ENCODE measurements at regions not wholly inside any gene's neighbourhood (a gene's known extent, or its start where the extent isn't known, plus 50 kb on each side); places are given as distances from the start of the nearest gene placed in this dataset.

DNA sequence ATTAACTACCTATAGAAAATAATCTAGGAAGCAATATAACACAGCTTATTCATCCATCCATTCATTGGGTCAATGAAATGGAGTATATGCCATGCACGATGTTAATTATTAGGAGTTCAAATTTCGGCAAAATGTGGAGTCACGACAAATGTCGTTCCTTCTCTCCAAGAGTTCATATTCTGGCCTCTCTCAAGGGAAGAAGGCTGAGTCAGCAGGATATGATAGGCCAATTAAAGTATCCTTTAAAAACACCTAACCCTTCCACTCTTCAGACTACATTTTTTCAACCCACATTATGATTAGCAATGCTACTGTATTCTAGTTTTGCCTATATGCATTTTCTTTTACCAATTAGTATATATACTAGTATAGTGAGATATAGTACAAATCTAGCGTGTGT is 163.1 kb downstream of the LARP7 start:
- Histone ChIP-seq H3K79me2 (ENCODE audit: control insufficient read depth, insufficient read depth, low read length) (no peaks in the 10 kb centered on the region), H3K36me3 (ENCODE audit: control insufficient read depth in 2 of 2, extremely low read depth in 1 of 2, insufficient read depth in 2 of 2, low read length in 2 of 2) (no peaks in the 10 kb centered on the region), H3K27ac (ENCODE audit: insufficient read depth, low read depth, low read length) (no peak overlapping the region), H3K4me2 (ENCODE audit: insufficient read depth, low read length) (no peak overlapping the region), H4K20me1 (replicated peaks; ENCODE audit: control insufficient read depth, extremely low read depth, insufficient read depth, low read length) (no peaks in the 10 kb centered on the region), H3K4me1 (ENCODE audit: control insufficient read depth, extremely low read depth, insufficient read depth, low read length) (no peaks in the 10 kb centered on the region), H3K9me1 (replicated peaks; ENCODE audit: control insufficient read depth, extremely low read depth, insufficient read depth, low read length) (no peaks in the 10 kb centered on the region), H3K4me3 (replicated peaks in 1 of 3; ENCODE audit: insufficient read depth in 1 of 3, low read depth in 1 of 3, low read length in 3 of 3) (no peak overlapping the region), H2AFZ (ENCODE audit: low read depth, low read length) (no peak overlapping the region), H3K9ac (replicated peaks; ENCODE audit: extremely low read depth, insufficient read depth, low read length) (no peak overlapping the region), H3K9me3 (replicated peaks; ENCODE audit: control insufficient read depth, insufficient read depth, low read length) (no peaks in the 10 kb centered on the region), H3K27me3 (ENCODE audit: control insufficient read depth in 2 of 2, insufficient read depth in 2 of 2, low read length in 2 of 2) (no peaks in the 10 kb centered on the region)
- no peak for TF ChIP-seq POLR2A (IDR thresholded peaks at IDR 0.05; ENCODE audit: low read depth, low read length)
- no peak for TF ChIP-seq JUN (IDR thresholded peaks at IDR 0.05; ENCODE audit: borderline replicate concordance, insufficient read depth, insufficient read length, low read depth)
- TF ChIP-seq MYC (IDR thresholded peaks at IDR 0.05; ENCODE audit: low read depth, low read length) = no peak
- no peak for TF ChIP-seq EZH2 (IDR thresholded peaks at IDR 0.05; ENCODE audit: borderline replicate concordance, low read depth, low read length, severe bottlenecking)
- TF ChIP-seq POLR2AphosphoS5 (IDR thresholded peaks at IDR 0.05; ENCODE audit: insufficient read depth, low read depth, low read length) = no peak
- TF ChIP-seq GATA2 (IDR thresholded peaks at IDR 0.05; ENCODE audit: insufficient read depth, insufficient read length, low read depth, low read length) = no peak
- no peak for TF ChIP-seq FOS (IDR thresholded peaks at IDR 0.05; ENCODE audit: borderline replicate concordance, insufficient read depth, low read length)
- TF ChIP-seq CTCF (IDR thresholded peaks at IDR 0.05; ENCODE audit: extremely low read depth in 1 of 2, insufficient read depth in 1 of 2, low read depth in 1 of 2, low read length in 2 of 2) = no peak
- no peak for TF ChIP-seq MAX (IDR thresholded peaks at IDR 0.05; ENCODE audit: insufficient read depth, insufficient read length)
- ChIA-PET POLR2A (no interaction called here), CTCF (interaction anchor here (1.6 kb wide), 1 partner anchor 34 kb away, joined by 4 read pairs; no protein-coding TSS in a partner anchor)
- FAIRE-seq = no peak
- DNase-seq (ENCODE audit: low read depth, low spot score) = no peak
- intact Hi-C loops (cut with micrococcal nuclease) (no loop called here), dilution Hi-C loops (cut with MboI; ENCODE audit: extremely low pct_ligation_motif_present, low sequenced_read_pairs) (no loop called here)
- no TSS peak for BruUV-seq (replicated peaks)
